HG03354 (cell line): ENCODE measurements at regions not wholly inside any gene's neighbourhood (a gene's known extent, or its start where the extent isn't known, plus 50 kb on each side); places are given as distances from the start of the nearest gene placed in this dataset.

Experiments used
- ATAC-seq: cut with Tn5 transposase; IDR thresholded peaks from one replicate; pipeline ENCODE4 v1.9.1; 2021; ENCODE audit warnings: mild to moderate bottlenecking; ENCODE audit not compliant: unreplicated experiment, poor library complexity, severe bottlenecking

DNA sequence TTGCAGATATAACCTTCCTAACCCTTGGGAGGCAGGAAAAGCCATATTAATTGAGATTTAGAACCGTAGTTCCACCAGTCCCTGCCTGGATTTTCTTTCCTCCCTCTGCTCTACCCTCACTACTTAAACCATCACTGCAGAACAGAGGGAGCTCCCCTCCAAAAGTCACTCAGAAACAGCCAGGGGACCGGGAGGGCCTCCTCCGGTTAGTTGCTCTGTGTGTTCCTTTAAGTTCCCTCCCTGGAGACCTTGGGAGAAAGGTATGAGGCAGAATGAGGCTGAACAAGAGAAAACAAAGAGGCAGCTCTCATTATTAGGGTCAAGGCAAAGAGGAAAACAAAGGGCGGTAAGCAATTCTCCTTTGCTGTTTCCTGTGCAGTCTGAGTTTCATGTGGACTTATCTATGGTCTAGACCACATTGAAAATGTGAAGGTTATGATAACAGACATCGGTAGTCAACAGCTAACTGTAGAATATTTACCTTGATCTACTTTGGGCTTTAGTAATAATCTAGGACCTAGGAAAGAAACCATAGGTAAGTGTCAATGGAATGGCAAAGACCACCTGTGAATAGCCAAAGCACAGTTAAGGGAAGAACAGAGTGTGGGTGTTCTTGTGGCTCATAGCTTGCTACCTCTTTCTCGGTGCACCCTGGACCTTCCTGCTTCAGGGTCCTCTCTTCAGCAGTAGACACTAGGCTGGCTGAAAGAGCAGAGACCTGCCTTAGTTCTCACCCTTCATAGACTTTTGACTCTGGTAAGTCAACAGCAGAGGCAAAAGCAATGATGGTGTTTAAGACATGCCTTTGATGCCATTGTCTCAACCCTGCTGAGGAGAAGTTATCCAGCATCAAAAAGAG is 250.9 kb upstream of the CITED2 start:
- no peak for ATAC-seq

DNA sequence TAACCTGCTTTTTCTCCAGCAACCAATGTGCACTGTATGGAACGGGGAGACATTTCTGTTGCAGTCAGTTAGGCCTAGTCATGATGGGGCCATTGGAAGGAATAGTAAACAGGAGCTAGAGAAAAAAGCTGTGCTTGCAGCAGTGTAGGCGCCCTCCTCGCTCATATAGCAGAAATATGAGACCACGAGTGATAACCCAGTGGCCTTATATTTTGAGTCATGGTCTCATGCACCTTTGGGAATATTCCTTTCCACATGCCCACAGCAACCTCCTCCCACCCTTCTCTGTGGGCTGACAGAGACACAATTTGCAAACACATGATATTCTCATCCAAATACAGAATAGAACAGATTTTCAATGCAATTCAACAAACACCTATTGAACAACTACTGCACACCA is 248.9 kb upstream of the CITED2 start:
- no peak for ATAC-seq

DNA sequence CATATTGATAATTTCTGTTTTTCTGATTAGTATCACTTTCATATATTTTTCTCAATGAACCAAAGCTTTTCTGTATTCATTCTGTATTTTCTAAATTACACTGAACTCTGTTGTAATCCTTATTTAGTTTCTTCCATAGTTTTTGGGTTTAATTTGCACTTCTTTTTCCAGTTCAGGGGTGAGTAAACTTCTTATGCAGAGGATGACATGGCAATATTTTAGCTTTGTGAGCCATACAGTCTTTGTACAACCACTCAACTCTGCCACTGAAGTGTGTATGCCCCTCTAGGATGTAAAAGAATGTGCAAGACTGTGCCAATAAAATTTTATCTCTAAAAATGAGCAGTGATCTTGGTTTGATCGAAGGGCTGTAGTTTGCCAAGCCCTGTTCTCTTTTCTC is 239.0 kb upstream of the CITED2 start:
- ATAC-seq = no peak

DNA sequence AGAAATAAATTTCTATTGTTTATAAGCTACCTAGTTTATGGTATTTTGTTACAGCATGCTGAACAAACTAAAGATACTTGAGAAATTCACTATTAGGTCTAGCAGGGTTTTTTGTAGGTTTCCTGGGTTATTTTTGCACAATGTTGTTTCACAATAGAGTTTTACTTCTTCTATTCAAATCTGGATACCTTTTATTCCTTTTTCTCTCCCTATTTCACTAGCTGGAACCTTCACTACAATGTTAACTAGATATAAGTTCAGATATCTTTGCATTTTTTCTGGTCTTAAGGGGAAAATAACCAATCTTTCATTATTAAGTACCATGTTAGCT is 237.7 kb upstream of the CITED2 start:
- no peak for ATAC-seq

DNA sequence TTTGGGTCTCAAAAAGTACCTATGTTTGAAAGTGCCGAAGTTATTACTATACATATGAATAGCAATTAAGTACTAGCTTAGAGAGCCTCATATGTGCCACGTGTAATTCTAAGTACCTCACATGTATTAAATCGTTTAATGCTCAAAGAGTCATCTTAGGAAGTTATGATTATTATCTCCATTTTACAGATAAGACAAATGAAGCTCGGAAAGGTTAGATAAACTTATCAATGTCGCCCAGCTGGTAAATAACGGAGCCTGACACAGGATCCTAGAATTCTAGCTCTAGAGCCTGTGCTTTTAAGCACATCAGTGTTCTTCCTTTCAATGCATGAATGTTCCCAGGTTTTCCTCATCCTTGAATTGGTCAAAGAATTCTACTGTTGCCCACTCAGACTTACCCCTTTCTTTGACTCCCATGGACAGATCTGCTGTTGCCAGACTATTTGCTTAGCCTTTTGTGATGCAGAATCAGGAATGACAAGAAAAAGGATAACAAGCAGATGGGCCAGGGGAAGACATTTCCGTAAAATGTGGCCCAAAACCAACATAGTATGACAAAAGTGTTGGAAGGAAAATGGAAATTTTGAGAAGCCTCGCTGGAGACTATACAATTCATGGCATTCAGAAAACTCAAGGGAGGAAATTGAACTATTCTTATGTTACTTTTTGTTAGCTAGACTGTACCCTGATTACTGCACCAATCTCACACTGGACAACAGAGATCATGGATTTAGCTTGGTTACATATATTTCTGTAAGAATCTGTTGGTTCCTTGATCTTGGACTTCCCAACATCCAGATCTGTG is 237.1 kb upstream of the CITED2 start:
- no peak for ATAC-seq

DNA sequence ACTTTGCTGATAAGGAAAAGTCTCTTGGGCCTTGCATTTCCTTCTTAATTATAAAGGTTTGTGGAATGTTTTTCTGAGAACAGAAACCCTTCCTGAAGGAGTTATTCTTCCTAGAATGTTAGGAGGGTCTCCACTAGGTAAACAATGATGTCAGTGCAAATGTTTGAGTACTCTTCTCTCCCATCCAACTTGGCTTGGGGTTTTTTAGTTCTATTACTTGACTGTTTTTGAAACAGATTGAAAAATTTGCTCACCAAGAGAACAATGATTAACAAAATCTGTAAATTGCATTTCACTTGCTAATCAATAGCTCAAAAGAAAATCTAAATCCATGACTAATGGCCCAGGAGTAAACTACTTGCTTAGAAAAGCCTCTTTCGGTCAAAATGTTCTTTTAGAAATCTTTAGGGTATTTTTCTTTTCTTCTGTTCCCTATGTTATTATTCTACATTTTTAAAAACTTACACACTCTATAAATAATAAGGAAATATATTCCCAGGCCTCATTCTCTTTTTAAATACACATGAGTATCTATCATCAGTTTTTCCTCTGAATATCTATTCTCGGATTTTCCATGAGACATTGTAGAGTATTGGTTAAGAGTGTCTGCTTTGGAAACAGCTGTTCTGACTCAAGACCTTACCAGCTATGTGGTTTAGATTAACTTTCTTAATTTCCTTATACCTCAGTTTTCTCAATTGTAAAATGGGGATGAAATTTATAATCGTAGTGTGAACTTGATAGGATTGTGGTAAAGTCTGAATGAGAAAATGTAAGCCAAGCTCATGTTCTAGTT is 234.2 kb upstream of the CITED2 start:
- ATAC-seq = no peak

DNA sequence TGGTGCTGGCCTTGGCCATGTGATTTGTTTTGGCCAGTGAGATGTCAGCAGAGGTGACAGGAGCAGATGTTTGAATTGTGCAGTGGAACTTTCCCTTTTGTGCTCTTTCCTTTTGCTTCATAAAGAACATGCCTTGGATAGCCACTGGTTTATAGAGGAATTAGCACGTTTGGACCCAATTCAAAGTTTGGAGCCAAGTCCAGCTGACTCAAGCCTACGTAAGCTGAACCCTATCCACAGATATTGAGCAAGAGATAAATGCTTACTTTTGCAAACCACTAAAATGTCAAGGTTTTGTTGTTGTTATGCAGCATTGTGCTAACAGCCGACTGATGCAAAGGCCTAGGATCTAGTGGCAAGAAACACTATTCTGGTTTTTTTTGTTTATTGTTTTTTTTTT is 230.9 kb upstream of the CITED2 start:
- ATAC-seq = no peak

DNA sequence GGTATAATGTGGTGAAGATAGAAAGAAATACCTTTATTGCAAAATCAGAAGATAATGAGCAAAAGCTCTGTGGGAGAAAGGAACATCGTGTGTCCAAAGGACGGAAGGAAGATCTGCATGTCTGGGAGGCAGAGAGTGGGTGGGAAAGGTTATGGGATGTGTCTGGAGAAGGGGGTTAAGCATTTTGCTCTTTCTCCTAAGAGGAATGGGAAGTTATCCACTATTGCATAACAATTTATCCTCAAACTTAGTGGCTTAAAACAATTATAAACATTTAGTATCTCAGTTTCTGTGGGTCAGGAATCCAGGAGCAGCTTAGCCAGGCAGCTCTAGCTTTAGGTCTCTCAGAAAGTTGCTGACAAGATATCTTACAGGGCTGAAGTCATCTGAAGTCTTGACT is 229.1 kb upstream of the CITED2 start:
- ATAC-seq = no peak

DNA sequence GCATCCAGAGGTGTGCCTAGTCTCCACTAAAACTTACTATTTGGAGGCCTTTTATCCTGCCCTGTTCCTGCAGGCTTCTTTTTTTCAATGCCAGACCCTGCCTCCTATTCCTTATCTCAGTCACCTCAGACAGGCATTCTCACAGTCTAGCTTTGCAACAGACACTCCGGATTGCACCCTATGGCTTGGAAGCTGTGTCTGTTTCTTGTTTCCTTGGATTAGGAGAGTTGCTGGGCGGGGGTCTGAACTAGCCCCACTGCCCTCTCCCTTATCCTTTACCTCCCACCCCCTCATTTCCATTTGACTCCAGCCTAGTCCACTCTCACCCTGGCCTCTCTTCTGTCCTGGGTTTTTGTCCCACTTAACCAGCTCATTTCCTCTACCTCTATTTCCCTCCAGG is 228.1 kb upstream of the CITED2 start:
- ATAC-seq = no peak

DNA sequence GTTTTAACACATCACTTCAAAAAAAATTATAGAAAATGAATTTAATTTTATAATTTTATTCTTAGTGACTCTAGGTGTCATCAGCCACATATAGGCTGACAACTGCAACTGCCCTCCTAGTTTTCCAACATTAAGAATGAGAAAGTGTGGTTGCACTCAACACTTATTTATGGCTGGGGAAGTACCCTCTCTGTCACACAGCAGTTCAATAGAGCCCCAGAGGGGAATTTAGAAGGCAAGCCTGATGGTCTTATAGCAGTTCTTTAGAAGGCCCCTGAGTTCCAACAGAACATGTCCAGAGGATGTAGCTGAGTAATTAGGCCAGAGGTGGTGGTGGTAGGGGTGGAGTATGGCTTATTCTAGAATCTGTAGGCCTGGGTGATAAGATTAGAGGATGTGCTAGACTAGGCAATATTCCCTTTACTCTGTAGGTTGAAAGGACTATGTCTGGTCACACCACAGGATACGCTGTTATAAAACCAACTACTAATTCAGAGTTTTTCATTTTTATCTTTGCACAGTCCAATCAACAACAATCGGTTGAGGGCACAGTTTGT is 226.5 kb upstream of the CITED2 start:
- peak; percentile 94 for ATAC-seq

DNA sequence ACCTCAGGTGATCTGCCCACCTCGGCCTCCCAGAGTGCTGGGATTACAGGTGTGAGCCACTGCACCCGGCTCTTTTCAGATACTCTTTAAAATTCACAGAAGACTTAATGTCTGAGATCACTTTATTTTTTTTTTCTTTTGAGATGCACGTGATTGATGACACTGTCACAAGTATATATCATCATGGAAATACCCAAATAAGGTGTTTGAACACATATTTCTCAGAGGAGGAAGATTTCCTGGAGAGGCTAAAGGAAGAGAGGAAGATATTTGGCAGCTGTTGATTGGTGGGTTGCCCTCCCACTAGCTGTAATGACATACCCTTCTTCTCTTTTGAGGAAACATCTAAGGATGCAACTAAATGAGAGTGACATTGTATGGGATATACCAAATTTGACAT is 225.9 kb upstream of the CITED2 start:
- peak; percentile 22 for ATAC-seq

DNA sequence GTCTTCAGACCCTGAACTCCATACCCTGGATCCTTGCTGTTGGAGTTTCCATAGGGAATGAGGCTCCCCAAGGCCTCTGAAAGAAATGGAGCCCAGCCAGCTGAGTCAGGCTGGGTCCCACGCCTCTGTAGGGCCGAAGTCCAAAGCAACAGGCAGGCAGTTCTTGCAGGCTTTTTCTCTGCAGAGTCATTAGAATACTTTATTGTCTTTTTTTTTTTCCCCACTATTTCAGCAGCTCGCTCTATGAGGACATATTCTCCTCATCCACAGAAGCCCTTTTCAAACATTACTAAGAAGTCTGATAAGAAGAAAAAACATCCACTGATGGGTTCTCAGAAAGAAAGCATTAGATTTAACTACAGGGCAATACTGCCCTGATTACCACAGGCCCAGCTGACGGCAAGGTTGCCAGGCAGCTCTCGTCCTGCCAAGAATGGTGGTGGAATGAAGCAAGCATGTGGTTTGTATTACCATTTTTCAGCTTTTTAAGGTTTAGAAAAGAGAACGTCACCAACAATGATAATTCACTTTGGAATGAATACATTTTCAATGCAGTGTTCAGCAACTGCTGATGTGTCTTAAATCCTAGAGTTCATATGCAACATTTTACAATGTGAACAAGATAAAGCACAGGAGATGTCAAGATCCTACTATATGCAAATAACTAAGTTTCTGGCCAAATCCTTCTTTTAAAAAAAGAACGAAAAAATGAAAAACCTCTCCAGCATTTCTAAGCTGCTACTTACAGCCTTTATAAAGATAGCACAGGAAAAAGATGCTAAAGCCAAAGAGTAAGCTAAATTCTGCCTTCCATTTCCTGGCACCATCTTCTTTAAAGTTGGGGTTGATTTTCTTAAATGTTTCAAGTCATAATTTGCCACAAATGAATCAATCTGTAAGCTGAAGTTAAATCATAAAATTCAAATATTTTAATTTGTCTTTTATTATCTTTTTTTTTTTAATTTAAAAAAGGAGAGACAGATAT is 223.6 kb upstream of the CITED2 start:
- no peak for ATAC-seq

DNA sequence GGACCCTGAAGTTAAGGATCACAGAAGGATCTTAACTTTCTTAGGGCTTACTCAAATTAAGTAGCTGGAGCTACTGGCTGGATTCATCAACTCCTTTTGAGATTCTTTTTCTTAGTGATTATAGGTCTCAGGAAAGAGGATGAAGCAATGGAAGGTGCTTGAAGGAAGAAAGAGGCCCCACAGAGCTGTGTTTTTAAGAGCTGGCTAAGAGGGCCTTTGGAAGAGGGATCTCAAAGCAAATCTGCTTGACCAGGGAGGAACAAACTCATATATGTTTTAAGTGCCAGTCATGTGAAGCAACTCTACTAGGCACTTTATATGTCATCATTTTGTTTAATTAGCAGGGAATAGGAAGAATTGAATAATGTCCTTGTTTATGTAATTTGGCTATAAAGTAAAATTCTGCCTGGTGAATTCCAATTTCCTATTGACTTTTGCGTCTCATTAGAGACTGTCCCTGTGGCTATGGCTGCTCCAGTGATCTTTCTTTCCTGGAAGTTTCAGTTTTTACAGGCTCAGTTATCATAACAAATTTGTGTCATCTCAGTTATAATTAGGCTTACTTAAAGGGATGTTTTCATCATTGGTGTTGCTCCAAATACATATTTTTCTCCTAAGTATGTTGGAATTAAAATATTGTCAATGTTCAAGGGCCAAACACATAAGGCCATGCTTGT is 222.8 kb upstream of the CITED2 start:
- ATAC-seq = no peak

DNA sequence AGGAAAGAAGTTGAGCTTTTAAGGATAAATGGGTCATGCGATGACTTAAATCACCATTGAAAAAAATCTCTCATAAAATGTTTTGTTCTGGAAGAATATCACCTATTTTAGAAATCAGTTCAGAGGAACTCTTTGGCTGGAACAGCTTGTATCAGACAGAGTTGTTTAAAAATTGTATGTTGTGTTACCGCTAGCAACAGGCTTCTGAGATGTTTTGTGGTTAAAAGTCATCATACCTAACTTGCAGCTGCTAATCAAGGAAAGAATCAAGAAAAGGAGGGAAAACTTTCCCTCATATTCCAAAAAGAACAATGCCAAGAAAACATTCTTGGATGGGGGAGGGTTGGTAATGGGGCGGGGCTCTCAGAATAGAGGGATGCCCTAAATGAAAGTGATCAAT is 220.7 kb upstream of the CITED2 start:
- ATAC-seq = no peak

DNA sequence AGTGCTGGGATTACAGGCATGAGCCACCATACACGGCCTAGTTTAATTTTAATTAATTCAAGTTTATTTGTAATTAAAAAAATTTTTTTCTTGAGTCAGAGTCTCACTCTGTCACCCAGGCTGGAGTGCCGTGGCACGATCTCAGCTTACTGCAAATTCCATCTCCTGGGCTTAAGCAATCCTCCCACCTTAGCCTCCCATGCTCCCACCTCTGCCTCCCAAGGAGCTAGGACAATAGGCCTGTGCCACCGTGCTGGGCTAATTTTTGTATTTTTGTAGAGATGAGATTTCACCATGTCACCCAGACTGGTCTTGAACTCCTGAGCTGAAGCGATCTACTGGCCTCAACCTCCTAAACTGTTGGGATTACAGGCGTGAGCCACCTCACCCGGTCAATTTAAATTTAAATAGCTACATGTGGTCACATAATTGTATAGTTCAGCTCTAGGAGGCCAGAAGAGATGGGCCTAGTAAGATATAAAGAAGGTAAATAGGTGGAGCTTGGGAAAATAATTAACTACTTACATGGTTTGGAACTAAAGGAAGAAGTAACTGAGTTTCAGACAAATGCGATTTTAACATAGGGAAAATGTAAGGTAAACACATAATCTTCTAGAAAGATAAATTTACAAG is 220.0 kb upstream of the CITED2 start:
- no peak for ATAC-seq

DNA sequence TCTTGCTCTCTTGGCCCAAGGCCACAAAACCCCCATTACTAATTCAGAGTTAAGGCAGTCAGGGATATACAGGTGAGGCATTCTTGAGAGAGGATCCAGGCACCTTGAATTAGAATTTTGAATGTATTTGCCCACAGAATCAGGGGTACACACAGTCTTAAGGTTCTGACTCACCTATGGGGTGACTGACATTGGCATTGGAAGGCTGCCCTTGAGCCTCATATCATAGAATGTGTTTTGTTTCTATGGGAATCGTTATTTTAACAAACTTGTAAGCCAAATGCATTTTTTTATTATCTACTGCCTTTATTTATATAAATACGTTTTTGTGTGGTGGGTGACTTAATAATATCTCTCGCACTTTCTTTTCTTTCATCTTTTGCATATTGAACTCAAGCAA is 218.6 kb upstream of the CITED2 start:
- no peak for ATAC-seq

DNA sequence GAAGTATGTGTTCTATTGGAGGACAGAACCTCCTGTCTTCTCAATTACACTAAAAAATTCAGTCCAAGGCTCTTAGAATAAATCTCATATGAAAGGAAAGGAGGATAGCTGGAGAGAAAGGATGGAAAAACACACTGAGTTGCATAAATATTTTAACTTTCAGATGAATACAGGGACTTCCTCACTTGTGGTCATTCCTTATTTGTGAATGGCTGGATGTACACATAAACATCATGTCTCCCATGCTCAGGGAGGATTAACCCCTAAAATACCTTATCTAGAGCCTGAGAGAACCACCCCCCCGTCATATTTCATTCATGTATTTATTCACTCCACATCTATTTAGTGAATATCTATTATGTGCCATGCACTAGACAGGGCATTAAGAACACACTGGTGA is 217.6 kb upstream of the CITED2 start:
- ATAC-seq = no peak
